ENCODE measurements at regions not wholly inside any gene's neighbourhood (a gene's known extent, or its start where the extent isn't known, plus 50 kb on each side); places are given as distances from the start of the nearest gene placed in this dataset.
"Not testable (repeated sequence)": the region's sequence is repeated elsewhere in the genome, so short reads cannot be mapped to it uniquely, and the experiment has no call there.

DNA sequence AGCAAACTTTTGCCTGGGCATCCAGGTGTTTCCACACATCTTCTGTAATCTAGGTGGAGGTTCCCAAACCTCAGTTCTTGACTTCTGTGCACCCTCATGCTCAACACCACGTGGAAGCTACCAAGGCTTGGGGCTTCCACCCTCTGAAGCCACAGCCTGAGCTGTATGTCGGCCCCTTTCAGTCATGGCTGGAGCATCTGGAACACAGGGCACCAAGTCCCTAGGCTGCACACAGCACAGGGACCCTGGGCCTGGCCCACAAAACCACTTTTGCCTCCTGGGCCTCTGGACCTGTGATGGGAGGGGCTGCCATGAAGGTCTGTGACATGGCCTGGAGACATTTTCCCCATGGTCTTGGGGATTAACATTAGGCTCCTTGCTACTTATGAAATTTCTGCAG is 73.4 kb upstream of the AFDN start:
- ATAC-seq; CTCF ChIA-PET; DNase-seq; H3K36me3 Mint-ChIP-seq; H3K4me3 Mint-ChIP-seq; H3K9me3 Mint-ChIP-seq (ENCODE audit: low read depth); H3K27me3 Mint-ChIP-seq; H3K27ac Mint-ChIP-seq; H3K4me1 Mint-ChIP-seq: not testable (repeated sequence)

DNA sequence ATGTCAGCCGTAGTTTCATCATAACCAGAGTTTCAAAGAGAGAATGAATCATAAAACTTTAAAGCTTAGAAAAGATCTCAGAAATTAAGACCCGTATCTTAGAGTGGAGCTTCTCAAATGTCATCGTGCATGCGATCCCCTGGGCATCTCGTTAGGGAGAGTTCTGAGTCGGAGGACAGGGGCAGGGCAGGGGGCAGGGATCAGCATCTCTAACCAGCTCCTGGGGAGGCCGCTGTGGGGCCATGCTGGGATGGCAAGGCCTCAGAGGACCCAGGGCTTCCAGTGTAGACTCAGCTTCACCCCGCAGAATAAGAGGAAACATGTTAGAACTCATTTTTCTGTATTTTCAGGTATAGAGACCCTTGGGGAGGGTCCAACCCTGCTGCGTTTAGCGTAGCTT is 72.0 kb upstream of the AFDN start:
- ATAC-seq = no peak
- H3K27me3 Mint-ChIP-seq = no peaks in the 10 kb centered on the region
- H3K4me1 Mint-ChIP-seq = no peaks in the 10 kb centered on the region
- no peaks in the 10 kb centered on the region for H3K36me3 Mint-ChIP-seq
- no peak overlapping the region for H3K4me3 Mint-ChIP-seq
- CTCF ChIA-PET = interaction anchor here (1.2 kb wide), 1 partner anchor 259 kb away, joined by 3 read pairs; no protein-coding TSS in a partner anchor
- no peak for DNase-seq
- no peak overlapping the region for H3K27ac Mint-ChIP-seq
- no peaks in the 10 kb centered on the region for H3K9me3 Mint-ChIP-seq (ENCODE audit: low read depth)

DNA sequence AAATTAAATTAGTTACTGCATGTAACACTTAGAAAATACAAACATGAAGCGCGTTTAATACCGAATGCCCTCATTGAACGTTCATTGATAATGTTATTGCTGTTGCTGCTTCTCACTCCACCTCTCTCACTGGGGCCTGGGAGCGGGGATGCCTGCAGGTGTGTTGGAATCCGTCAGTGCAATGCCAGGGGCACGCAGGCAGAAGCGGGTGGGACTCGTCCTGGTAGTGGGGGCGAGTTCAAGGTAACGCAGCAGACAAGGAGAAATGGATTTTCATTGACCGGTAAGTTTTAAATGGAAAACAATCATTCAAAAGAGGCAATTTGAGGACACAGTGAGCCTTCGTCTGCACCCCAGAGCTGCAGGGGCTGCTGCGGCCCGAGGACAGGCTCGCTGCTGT is 71.2 kb upstream of the AFDN start:
- ATAC-seq (no peak), DNase-seq (no peak)
- Mint-ChIP-seq H3K36me3 (no peaks in the 10 kb centered on the region), H3K9me3 (ENCODE audit: low read depth) (no peaks in the 10 kb centered on the region), H3K4me3 (no peak overlapping the region), H3K27ac (no peak overlapping the region), H3K4me1 (no peaks in the 10 kb centered on the region), H3K27me3 (no peaks in the 10 kb centered on the region)
- CTCF ChIA-PET = interaction anchor here (1.2 kb wide), 1 partner anchor 260 kb away, joined by 3 read pairs; no protein-coding TSS in a partner anchor

DNA sequence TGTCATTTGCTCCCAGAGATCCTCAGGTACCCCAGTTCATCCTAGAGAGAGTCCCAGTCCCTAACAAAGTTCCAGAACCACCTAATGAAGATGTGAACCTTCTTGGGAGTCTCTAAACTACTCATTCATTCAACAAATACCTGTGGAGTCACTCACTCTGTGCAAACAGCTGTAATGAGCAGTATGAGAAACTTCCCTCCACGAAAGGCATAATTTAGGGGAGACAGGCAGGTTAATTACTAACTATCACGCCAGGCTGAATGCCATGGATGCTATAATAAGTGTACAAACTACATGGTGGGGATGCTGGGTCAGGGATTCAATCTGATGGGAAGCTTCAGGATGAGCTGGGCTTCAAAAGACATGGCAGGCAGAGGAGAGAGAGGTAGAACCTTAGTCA is 70.1 kb upstream of the AFDN start:
- DNase-seq (no peak), ATAC-seq (no peak)
- Mint-ChIP-seq H3K4me1 (no peaks in the 10 kb centered on the region), H3K4me3 (no peak overlapping the region), H3K27ac (no peak overlapping the region), H3K9me3 (ENCODE audit: low read depth) (no peaks in the 10 kb centered on the region), H3K36me3 (no peaks in the 10 kb centered on the region), H3K27me3 (no peaks in the 10 kb centered on the region)
- CTCF ChIA-PET = no interaction called here

DNA sequence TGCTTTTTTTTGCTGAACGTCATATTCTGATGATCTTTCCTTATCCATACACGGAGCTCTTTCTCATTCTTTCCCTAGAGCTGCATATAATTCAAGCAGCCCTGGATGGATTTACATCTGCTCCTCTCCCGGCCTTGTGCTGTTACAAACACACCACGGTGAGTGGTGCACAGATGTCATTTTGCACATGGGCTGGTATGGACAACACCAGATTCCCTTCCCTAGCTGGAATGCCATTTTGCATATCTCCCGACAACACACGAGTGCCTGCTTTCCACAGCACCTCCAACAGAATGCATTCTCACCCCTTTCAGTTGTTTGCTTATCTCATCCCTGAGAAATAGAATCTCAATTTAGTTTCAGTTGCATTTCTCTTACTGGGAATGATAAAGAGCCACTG is 69.5 kb upstream of the AFDN start:
- ATAC-seq (no peak), DNase-seq (no peak)

DNA sequence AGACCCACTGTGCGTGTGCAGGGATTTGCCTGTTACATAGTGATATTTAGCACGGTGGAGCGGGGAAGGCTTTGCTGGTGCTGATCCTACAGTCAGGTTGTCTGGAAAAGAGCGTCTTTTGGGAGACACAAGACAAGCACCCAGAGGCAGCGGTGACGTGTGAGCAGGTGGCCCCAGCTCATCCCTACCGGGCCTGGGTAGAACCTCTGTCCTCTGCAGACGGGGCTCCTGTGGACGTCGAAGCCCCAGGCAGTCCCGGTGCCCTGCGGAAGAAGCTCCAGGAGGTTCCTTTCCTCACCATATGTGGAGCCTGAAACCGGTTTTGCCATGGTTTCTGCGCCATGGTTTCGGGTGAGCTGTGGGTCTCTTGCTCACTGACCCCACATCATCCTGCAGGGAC is 68.9 kb upstream of the AFDN start:
- CTCF ChIA-PET = no interaction called here

More for the DNA sequence above, 69.5 kb upstream of the AFDN start:
- Mint-ChIP-seq H3K36me3 (no peaks in the 10 kb centered on the region), H3K9me3 (ENCODE audit: low read depth) (no peaks in the 10 kb centered on the region), H3K4me3 (no peak overlapping the region), H3K27me3 (no peaks in the 10 kb centered on the region), H3K27ac (no peak overlapping the region), H3K4me1 (no peaks in the 10 kb centered on the region)
- CTCF ChIA-PET = no interaction called here

DNA sequence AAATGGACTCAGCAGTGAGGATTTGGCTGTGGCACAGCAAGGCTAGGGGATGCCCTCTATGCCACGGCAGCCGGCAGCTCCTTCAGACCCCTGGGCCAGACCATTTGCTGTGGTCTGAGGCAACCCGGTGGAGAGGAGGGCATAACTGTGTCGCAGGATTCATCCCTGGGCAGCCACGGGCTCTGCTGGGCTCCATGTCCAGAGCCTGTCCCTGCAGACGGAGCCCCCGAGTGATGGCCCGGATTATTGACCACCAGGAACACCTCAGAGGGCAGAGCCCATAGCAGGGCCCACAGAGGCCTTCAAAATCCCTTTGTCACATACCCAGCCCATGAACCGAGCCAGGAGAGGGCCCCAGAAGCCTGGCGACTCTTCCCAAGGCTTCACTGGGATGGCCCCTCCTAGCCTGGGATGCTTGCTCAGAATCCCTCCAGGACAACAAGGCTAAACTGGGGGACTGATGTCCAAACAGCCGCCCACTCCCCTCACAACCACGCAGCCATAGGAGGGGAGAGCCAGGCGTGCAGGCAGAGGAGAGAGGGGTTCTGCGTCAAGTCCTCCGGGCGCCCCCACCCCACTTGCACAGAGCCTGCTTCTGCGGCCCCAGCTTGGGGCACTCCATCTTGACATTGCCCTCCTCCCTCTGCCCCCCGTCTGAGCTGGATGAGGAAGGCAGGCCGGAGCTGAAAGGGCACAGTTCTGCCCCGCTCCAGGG is 68.2 kb upstream of the AFDN start:
- Mint-ChIP-seq H3K36me3 (no peaks in the 10 kb centered on the region), H3K27me3 (no peaks in the 10 kb centered on the region), H3K4me1 (no peaks in the 10 kb centered on the region), H3K4me3 (no peak overlapping the region), H3K27ac (no peak overlapping the region), H3K9me3 (ENCODE audit: low read depth) (no peaks in the 10 kb centered on the region)
- CTCF ChIA-PET = no interaction called here
- DNase-seq (no peak), ATAC-seq (no peak)

More for the DNA sequence above, 68.9 kb upstream of the AFDN start:
- H3K4me1 Mint-ChIP-seq = no peaks in the 10 kb centered on the region
- ATAC-seq = no peak
- H3K27ac Mint-ChIP-seq = no peak overlapping the region
- H3K9me3 Mint-ChIP-seq (ENCODE audit: low read depth) = no peaks in the 10 kb centered on the region
- no peaks in the 10 kb centered on the region for H3K36me3 Mint-ChIP-seq
- no peak overlapping the region for H3K4me3 Mint-ChIP-seq
- H3K27me3 Mint-ChIP-seq = no peaks in the 10 kb centered on the region
- DNase-seq = no peak

DNA sequence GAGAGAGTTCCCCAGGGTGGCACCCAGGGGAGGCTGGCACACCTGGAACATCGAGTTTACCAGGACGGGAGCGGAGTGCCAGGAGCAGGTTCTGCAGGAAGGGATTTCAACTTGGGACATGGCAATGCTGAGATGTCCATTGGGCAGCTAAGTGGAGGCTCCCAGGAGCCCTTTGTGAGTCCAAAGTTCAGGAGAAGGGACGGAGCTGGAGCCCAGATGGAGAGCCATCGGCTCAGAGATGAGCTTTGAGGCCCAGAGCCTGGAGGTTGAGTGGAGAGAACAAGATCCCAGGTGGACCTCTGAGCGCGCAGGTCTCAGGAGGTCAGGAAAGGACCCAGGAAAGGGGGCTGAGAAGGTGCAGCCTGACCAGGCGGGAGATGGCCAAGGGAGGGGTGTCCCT is 67.5 kb upstream of the AFDN start:
- DNase-seq (no peak), ATAC-seq (no peak)
- CTCF ChIA-PET = no interaction called here
- no peaks in the 10 kb centered on the region for H3K36me3 Mint-ChIP-seq
- H3K27me3 Mint-ChIP-seq = no peaks in the 10 kb centered on the region
- H3K4me1 Mint-ChIP-seq = no peaks in the 10 kb centered on the region
- no peak overlapping the region for H3K27ac Mint-ChIP-seq
- H3K9me3 Mint-ChIP-seq (ENCODE audit: low read depth) = no peaks in the 10 kb centered on the region
- H3K4me3 Mint-ChIP-seq = no peak overlapping the region

DNA sequence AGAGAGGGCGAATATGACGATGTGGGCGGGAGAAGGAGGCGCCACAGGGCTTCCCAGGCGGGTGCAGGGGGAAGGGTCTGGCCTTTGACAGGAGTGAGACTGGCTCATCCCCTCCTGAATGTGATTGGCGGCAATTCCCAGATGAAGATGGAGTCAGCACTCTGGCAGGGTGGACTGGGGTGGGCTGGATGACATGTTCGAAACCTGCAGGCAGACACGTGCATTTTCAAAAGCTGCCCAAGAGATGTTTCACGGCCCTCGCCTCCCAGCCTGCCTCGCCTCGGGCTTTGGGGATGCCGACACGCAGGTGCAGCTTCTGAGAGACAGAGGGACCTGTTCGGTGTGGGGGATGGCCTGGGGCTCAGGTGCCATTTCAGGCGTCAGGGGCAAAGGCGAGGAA is 66.8 kb upstream of the AFDN start:
- Mint-ChIP-seq H3K4me1 (no peaks in the 10 kb centered on the region), H3K36me3 (no peaks in the 10 kb centered on the region), H3K27ac (no peak overlapping the region), H3K27me3 (no peaks in the 10 kb centered on the region), H3K9me3 (ENCODE audit: low read depth) (no peaks in the 10 kb centered on the region), H3K4me3 (no peak overlapping the region)
- CTCF ChIA-PET = no interaction called here
- DNase-seq = no peak
- no peak for ATAC-seq

DNA sequence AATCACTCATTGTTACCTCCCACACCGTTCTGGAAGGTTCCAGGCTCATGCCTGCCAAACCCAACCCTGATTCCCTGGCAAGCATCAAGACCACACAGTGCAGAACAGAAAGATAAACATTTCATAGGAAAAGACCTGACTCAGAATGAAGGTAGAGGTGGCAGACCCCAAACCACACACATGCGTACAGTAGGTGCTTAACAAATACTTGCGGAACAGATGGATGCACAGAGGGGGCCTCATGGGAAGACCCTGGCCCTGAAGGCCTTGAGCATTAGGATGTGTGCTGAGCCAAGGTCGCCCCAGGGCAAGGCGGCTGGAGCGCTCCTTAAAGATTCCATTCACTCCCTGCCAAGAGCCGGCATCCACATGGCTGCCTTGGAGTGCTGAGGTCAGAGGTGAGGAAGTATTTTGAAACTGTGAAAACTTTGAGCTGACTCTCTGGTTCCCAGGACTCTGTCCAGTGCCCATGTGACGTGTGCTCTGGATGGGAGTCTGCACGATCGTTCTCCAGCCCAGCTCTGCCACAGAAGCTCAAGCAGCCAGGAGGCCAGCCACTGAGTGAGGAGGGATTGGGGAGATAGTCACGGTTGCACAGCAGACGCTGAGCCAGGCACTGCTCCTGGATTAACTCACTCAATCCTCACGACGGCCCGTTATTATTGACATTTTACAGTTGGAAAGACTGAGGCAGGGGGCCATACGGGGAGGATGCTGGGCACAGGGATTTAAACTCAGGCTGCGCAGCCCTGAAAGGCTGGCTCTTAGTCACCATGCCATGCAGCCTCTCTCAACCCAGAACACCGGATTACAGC is 65.5 kb upstream of the AFDN start:
- Mint-ChIP-seq H3K9me3 (ENCODE audit: low read depth) (no peaks in the 10 kb centered on the region), H3K4me3 (no peak overlapping the region), H3K4me1 (no peaks in the 10 kb centered on the region), H3K27me3 (no peaks in the 10 kb centered on the region), H3K27ac (no peak overlapping the region), H3K36me3 (no peaks in the 10 kb centered on the region)
- CTCF ChIA-PET = no interaction called here
- no peak for ATAC-seq
- DNase-seq = no peak

DNA sequence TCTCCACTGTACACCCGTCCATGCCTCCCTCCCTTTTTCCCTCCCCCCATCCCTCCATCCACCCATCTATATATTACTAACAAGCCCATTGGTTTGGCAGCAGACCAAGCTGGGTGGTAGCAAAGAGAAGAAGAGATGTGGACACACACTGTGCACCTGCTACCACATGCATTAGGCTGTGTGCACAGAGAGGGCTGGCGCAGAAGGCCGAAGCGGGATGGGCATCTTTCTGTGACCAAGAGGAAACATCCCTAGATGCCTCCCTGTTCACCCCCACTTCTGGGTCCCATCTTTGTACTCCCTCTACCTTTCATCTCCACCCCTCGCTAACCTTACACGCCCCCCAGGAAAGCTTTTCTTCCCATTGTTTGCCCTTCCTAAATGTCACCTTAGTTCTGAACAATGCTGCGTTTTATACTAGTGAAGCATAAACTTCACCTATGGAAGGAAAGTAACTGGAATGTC is 64.9 kb upstream of the AFDN start:
- Mint-ChIP-seq H3K27ac (no peak overlapping the region), H3K9me3 (ENCODE audit: low read depth) (no peaks in the 10 kb centered on the region), H3K27me3 (no peaks in the 10 kb centered on the region), H3K36me3 (no peaks in the 10 kb centered on the region), H3K4me3 (no peak overlapping the region), H3K4me1 (no peaks in the 10 kb centered on the region)
- no peak for ATAC-seq
- CTCF ChIA-PET = no interaction called here
- DNase-seq = no peak

DNA sequence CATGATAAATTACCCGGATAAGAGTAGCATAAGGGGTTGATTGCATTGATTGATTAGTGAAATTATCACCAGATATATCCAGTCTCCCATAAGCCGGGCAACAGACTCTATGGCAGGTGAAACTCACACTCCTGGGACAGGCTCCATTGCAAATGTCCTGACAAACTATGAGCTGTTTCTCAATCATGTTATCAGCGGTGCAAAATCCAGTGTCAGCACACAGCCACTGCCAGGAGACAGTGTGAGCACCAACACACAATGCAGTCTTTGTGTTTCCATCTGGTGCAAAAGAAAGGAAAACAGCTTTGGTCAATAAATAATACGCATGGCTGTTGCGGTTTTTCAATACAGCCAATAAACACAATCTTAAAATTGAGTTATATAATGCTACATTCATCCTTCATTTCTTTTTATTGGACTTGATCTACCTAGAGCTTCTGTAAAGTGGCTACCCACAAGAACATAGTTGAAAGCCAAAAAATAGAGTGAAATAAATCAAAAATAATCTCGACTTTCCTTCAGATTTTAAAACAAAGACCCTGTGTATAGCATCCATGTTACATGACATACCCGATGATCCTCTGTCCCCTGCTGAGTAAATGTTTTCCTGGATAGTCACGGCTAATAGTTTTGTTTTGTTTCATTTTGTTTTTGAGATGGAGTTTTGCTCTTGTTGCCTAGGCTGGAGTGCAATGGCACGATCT is 64.3 kb upstream of the AFDN start:
- Mint-ChIP-seq H3K27ac (no peak overlapping the region), H3K27me3 (no peaks in the 10 kb centered on the region), H3K4me1 (no peaks in the 10 kb centered on the region), H3K4me3 (no peak overlapping the region), H3K36me3 (no peaks in the 10 kb centered on the region), H3K9me3 (ENCODE audit: low read depth) (no peaks in the 10 kb centered on the region)
- ATAC-seq (no peak), DNase-seq (no peak)
- CTCF ChIA-PET = no interaction called here

DNA sequence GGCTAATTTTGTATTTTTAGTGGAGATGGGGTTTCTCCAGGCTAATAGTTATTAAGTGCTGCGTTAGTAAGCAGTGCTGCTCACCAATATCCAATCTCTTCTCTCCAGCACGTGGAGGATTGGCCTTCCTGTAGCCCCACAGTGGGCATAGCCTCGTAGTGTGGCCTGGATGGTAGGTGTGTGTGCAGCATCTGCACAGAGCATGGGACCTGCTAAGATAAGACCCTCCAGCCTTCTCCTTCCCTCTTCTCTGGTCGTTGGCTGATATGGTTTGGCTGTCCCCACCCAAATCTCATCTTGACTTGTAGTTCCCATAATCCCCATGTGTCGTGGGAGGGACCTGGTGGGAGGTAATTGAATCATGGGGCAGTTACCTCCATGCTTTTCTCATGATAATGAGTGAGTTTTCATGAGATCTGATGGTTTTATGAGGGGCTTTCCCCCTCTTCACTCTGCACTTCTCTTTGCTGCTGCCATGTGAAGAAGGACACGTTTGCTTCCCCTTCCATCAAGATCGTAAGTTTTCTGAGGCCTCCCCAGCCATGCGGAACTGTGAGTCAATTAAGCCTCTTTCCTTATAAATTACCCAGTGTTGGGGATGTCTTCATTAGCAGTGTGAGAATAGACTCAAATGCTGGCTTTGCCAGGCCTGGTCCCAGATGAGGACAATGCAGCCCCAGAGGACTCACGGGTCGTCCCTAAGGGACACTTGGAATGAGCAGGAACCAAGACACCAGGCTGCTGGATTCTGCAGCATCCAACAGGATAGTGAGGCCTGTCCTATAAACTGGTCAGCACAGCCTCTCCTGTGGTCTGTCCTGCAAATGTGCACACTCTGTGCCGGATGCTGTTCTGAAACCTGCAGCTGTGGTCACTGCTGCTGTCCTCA is 63.4 kb upstream of the AFDN start:
- H3K27ac Mint-ChIP-seq = no peak overlapping the region
- no peaks in the 10 kb centered on the region for H3K27me3 Mint-ChIP-seq
- DNase-seq = no peak
- no peak overlapping the region for H3K4me3 Mint-ChIP-seq
- ATAC-seq = no peak
- no peaks in the 10 kb centered on the region for H3K36me3 Mint-ChIP-seq
- CTCF ChIA-PET = no interaction called here
- H3K4me1 Mint-ChIP-seq = no peaks in the 10 kb centered on the region
- H3K9me3 Mint-ChIP-seq (ENCODE audit: low read depth) = no peaks in the 10 kb centered on the region
